H1 (cell line): ENCODE measurements at regions not wholly inside any gene's neighbourhood (a gene's known extent, or its start where the extent isn't known, plus 50 kb on each side); places are given as distances from the start of the nearest gene placed in this dataset.

Source experiments
- ASH2L ChIP-seq: fragments of 200-600, 300-600 bp; sonication (generic); IDR thresholded peaks from one replicate; pipeline ENCODE4 v1.7.1; 2017; ENCODE audit warnings: low read length
- CEBPB ChIP-seq: IDR thresholded peaks from 2 replicates; pipeline ENCODE4 v1.6.1; 2012; ENCODE audit warnings: low read depth, low read length
- CHD1 ChIP-seq: IDR thresholded peaks from 2 replicates; pipeline ENCODE4 v1.6.1; 2012; ENCODE audit warnings: low read depth, low read length, improper control_type of control experiment
- HDAC2 ChIP-seq, 2 experiments: fragments of 300-600 bp in 1 of 2; sonication (generic) in 1 of 2; IDR thresholded peaks; 2 replicates each; pipeline ENCODE4 v1.6.1; 2011 to 2012; ENCODE audit warnings: low read depth in 2 of 2, low read length in 2 of 2, mild to moderate bottlenecking in 2 of 2, moderate library complexity in 2 of 2, borderline replicate concordance in 1 of 2, inconsistent platforms in 1 of 2
- KDM1A ChIP-seq: fragments of 200-600, 300-600 bp; sonication (generic); IDR thresholded peaks from 2 replicates; pipeline ENCODE4 v1.7.1; 2016; ENCODE audit warnings: mild to moderate bottlenecking, low read length, borderline replicate concordance
- RBBP5 ChIP-seq: IDR thresholded peaks from 2 replicates; pipeline ENCODE4 v1.7.1; 2012; ENCODE audit warnings: low read depth, mild to moderate bottlenecking, inconsistent platforms, low read length, moderate library complexity, borderline replicate concordance
- RFX5 ChIP-seq: IDR thresholded peaks from 2 replicates; pipeline ENCODE4 v1.6.1; 2011; ENCODE audit warnings: low read depth, low read length, improper control_type of control experiment, borderline replicate concordance
- RXRA ChIP-seq: IDR thresholded peaks from 2 replicates; pipeline ENCODE4 v1.6.1; 2011; ENCODE audit warnings: low read depth, mild to moderate bottlenecking, low read length, moderate library complexity; ENCODE audit not compliant: insufficient read depth
- TAF1 ChIP-seq: IDR thresholded peaks from 2 replicates; pipeline ENCODE4 v1.6.1; 2011; ENCODE audit warnings: mild to moderate bottlenecking, low read depth, low read length
- TBP ChIP-seq: IDR thresholded peaks from 2 replicates; pipeline ENCODE4 v1.6.1; 2011; ENCODE audit warnings: low read depth, low read length, improper control_type of control experiment
- TF ChIP-seq, protein P1 (sequence below): fragments of 300-600 bp; sonication (generic); IDR thresholded peaks from 2 replicates; pipeline ENCODE4 v1.7.1; 2012; ENCODE audit warnings: low read length, moderate library complexity, mild to moderate bottlenecking, inconsistent platforms; ENCODE audit not compliant: insufficient replicate concordance

DNA sequence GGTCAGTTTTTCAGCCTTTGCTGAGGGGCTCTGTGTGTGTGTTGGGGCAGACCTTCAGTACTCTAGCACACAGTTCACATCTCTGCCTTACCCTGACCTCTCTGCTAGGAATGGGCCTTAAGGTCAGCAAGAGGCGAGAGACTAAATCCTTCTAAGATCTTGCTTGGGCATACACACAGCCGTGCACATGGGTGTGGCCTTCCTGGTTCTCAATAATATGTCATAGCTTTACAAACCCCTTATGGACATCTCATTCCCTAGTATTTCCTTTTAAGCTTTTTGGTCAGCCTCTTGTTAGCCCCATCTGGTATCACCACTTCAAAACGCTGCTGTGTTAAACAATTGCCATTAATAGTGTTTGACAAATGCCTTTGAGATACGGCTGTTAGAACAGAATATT, 69.4 kb upstream of the SPATA13 start (continued):
- TF ChIP-seq, protein P1, sequence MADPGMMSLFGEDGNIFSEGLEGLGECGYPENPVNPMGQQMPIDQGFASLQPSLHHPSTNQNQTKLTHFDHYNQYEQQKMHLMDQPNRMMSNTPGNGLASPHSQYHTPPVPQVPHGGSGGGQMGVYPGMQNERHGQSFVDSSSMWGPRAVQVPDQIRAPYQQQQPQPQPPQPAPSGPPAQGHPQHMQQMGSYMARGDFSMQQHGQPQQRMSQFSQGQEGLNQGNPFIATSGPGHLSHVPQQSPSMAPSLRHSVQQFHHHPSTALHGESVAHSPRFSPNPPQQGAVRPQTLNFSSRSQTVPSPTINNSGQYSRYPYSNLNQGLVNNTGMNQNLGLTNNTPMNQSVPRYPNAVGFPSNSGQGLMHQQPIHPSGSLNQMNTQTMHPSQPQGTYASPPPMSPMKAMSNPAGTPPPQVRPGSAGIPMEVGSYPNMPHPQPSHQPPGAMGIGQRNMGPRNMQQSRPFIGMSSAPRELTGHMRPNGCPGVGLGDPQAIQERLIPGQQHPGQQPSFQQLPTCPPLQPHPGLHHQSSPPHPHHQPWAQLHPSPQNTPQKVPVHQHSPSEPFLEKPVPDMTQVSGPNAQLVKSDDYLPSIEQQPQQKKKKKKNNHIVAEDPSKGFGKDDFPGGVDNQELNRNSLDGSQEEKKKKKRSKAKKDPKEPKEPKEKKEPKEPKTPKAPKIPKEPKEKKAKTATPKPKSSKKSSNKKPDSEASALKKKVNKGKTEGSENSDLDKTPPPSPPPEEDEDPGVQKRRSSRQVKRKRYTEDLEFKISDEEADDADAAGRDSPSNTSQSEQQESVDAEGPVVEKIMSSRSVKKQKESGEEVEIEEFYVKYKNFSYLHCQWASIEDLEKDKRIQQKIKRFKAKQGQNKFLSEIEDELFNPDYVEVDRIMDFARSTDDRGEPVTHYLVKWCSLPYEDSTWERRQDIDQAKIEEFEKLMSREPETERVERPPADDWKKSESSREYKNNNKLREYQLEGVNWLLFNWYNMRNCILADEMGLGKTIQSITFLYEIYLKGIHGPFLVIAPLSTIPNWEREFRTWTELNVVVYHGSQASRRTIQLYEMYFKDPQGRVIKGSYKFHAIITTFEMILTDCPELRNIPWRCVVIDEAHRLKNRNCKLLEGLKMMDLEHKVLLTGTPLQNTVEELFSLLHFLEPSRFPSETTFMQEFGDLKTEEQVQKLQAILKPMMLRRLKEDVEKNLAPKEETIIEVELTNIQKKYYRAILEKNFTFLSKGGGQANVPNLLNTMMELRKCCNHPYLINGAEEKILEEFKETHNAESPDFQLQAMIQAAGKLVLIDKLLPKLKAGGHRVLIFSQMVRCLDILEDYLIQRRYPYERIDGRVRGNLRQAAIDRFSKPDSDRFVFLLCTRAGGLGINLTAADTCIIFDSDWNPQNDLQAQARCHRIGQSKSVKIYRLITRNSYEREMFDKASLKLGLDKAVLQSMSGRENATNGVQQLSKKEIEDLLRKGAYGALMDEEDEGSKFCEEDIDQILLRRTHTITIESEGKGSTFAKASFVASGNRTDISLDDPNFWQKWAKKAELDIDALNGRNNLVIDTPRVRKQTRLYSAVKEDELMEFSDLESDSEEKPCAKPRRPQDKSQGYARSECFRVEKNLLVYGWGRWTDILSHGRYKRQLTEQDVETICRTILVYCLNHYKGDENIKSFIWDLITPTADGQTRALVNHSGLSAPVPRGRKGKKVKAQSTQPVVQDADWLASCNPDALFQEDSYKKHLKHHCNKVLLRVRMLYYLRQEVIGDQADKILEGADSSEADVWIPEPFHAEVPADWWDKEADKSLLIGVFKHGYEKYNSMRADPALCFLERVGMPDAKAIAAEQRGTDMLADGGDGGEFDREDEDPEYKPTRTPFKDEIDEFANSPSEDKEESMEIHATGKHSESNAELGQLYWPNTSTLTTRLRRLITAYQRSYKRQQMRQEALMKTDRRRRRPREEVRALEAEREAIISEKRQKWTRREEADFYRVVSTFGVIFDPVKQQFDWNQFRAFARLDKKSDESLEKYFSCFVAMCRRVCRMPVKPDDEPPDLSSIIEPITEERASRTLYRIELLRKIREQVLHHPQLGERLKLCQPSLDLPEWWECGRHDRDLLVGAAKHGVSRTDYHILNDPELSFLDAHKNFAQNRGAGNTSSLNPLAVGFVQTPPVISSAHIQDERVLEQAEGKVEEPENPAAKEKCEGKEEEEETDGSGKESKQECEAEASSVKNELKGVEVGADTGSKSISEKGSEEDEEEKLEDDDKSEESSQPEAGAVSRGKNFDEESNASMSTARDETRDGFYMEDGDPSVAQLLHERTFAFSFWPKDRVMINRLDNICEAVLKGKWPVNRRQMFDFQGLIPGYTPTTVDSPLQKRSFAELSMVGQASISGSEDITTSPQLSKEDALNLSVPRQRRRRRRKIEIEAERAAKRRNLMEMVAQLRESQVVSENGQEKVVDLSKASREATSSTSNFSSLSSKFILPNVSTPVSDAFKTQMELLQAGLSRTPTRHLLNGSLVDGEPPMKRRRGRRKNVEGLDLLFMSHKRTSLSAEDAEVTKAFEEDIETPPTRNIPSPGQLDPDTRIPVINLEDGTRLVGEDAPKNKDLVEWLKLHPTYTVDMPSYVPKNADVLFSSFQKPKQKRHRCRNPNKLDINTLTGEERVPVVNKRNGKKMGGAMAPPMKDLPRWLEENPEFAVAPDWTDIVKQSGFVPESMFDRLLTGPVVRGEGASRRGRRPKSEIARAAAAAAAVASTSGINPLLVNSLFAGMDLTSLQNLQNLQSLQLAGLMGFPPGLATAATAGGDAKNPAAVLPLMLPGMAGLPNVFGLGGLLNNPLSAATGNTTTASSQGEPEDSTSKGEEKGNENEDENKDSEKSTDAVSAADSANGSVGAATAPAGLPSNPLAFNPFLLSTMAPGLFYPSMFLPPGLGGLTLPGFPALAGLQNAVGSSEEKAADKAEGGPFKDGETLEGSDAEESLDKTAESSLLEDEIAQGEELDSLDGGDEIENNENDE, result no peak
- TF ChIP-seq RBBP5 (no peak), TAF1 (no peak), HDAC2 (IDR thresholded peaks at IDR 0.05; ENCODE audit: borderline replicate concordance in 1 of 2, low read depth in 2 of 2, low read length in 2 of 2) (no peak), CEBPB (no peak), ASH2L (no peak), RFX5 (no peak), TBP (no peak), RXRA (no peak), CHD1 (no peak), KDM1A (no peak)
- TF ChIP-seq, all 59 proteins: peak for 0
